ENCODE measurements at regions not wholly inside any gene's neighbourhood (a gene's known extent, or its start where the extent isn't known, plus 50 kb on each side); places are given as distances from the start of the nearest gene placed in this dataset.

- no peak for DNase-seq (ENCODE audit: low spot score)
These were observed 215.2 kb downstream of the RPS24 start for GRCh38 chr10:78248651-78249464.

DNA sequence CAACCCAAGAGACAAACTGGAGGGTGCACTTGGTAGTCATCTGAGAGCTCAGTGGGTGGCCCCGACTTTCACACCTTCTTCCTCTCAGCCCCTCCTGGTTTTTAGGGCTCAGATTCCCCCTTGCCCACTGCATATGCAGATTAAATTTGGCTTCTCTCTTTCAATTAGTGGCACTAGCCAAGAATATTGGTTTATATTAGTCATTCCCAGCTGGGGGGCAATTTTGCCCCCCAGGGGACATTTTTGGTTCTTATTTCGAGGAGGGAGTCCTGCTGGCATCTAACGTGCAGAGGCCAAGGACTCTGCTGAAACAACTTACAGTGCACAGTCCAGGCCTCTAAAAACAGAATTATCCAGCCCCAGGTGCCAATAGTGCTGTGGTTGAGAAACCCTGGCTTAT lies 216.0 kb downstream of the RPS24 start:
- no peak for DNase-seq (ENCODE audit: low spot score)

DNA sequence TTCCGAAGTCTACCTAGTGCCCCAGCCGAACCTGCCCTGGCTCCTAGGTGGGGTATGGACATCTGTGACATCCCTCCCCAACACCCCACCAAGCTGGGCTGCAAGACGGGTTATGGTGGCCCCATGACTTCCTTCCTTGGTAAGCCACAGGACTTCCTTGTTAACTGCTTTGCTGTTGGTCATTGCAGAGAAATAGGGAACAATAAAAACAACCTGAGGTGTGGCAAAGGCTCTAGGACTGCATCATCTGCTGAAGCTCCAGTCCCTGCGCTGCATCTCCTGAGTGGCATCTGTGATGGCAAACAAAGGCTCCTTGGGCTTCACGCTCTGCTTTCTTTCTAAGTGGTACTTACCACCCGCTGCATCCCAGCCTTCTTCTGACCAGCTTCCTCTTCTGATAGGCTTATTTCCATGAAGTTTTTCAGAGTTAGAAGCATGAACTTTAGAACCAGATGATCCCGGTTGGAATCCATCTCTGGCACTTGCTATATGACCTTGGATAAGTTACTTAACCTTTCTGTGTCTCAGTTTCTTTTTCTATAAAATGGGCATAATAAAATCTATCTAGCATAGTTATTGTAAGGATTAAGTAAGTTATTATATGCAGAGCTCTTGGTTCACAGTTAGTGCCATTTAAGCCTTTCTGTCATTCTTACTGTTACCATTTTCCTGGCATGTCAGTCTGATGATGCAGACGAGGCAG lies 216.8 kb downstream of the RPS24 start:
- no peak for DNase-seq (ENCODE audit: low spot score)

- DNase-seq (ENCODE audit: low spot score), result no peak
These were observed 217.3 kb downstream of the RPS24 start for GRCh38 chr10:78251016-78251385.

GRCh38 chr10:78252286-78252685 lies 218.6 kb downstream of the RPS24 start:
- DNase-seq (ENCODE audit: low spot score), result no peak

DNA sequence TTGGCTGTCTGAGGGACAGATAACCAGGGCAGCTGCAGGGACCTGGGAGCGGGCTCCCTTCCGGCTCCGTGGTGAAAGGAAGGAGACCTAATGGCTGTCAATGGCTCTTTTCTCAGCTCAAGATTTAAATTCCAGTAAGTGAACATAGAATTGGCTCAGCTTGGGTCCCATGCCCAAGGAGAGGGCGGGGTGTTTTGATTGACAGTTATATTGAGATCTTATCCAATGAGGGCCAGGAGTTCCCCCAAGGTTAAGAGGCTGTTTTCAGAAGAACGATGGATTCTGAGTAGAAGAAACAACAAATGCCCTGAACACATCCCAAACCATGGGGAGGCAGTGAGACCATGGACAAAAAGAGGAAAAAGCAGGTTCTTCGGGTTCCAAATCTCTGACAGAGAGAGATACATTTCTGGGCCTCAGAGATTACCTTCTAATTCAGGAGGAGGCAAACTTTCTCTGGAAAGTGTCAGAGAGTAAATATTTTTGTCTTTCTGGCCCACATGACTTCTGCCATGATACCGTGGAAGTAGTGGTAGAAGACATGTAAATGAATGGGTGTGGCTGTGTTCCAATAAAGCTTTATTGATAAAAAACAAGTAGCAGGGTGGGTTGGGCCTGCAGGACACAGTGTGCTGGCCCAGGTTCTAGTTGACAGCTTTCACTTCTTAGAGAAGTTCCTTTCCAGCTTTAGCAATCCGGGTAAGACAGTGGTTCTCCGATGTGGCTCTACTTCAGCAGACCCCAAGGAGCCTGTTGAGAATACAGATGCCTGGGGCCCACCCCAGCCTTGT lies 219.6 kb downstream of the RPS24 start:
- no peak for DNase-seq (ENCODE audit: low spot score)

GRCh38 chr10:78254013-78254412 lies 220.3 kb downstream of the RPS24 start:
- DNase-seq (ENCODE audit: low spot score), result no peak

- DNase-seq (ENCODE audit: low spot score), result no peak
These were observed 221.6 kb downstream of the RPS24 start for GRCh38 chr10:78255214-78255613.

DNA sequence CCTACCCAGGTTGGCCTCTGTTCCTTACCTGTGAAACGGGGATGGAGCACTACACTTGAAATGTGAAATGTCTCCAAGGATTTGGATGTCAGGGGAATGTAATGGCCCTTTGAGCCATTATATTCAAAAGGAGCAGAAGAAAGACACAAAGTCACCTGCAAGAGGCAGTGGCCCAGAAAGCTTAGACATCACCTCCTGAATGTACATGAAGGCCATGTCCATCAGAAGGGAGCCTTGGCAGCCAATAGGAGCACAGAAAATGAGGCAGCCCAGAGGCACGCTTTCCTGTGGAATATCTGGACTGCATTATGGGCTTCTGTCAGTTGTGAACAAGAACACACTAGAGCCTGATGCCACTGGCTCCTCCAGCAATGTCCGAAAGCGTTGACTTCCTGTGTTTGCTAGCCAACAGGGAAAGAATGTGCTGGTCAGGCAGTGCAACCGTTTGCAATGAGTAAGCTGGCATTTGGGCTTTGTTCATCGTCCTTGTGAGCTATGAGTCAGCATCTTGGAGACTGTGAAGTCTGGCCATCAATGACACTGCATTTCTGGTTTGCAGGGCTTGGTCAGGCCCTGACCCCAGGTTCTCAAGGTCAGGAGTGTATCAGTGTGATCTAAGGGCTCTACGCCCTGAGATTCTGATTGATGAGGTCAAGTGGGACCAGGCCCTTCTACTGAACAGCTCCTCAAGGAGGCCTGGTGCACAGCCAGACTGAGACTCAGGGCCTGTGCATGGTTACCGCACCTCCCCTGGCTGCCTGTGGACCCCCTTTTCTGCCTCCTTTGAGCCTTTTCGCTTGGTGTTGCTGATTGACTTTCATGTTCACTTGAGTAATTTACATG lies 222.4 kb downstream of the RPS24 start:
- no peak for DNase-seq (ENCODE audit: low spot score)

GRCh38 chr10:78258323-78259030 lies 224.8 kb downstream of the RPS24 start:
- no peak for DNase-seq (ENCODE audit: low spot score)

GRCh38 chr10:78259391-78259790 lies 225.7 kb downstream of the RPS24 start:
- DNase-seq (ENCODE audit: low spot score), result no peak

DNA sequence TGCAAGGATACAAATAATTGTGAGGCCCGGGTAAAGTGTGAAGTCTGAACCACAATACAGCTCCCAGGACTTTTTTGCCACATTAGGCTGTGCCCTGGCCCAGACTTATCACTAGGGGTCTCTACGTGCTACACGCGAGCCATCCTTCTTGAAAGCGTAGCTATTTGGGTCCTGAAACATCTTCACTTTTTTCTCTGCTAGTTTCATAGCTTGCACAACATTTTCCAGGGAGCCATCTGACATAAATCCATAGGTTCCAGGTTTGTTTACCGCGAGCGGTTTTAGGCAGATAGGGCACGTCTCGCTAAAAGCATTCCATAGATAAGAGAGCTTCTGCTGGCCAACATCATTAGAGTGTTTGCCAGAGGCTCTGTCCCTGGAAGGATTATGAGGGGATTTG lies 226.5 kb downstream of the RPS24 start:
- no peak for DNase-seq (ENCODE audit: low spot score)

- no peak for DNase-seq (ENCODE audit: low spot score)
These were observed 227.0 kb downstream of the RPS24 start for GRCh38 chr10:78260680-78261079.

DNA sequence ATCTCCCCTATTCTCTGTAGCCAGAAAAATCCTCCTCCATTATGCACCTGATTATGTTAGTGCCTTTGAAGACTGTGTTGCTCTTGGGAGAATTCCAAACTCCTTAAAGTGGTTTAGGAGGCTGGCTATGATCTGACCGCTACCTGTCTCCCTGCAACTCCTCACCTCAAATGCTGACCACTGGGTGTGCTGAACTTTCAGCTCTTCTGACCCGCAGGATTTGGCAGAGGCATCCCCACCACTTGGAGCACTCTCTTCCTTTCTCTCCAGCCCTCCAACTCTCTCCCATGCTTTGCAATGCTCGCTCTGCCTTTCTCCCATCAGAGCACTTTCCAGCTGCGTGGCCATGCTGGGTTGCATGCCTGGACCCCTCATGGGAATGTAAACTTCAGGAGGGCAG lies 227.6 kb downstream of the RPS24 start:
- DNase-seq (ENCODE audit: low spot score), result no peak

GRCh38 chr10:78262860-78263259 lies 229.2 kb downstream of the RPS24 start:
- DNase-seq (ENCODE audit: low spot score), result no peak

- DNase-seq (ENCODE audit: low spot score), result no peak
These were observed 229.9 kb downstream of the RPS24 start for GRCh38 chr10:78263521-78263988.

- no peak for DNase-seq (ENCODE audit: low spot score)
These were observed 230.7 kb downstream of the RPS24 start for GRCh38 chr10:78264361-78264760.

DNA sequence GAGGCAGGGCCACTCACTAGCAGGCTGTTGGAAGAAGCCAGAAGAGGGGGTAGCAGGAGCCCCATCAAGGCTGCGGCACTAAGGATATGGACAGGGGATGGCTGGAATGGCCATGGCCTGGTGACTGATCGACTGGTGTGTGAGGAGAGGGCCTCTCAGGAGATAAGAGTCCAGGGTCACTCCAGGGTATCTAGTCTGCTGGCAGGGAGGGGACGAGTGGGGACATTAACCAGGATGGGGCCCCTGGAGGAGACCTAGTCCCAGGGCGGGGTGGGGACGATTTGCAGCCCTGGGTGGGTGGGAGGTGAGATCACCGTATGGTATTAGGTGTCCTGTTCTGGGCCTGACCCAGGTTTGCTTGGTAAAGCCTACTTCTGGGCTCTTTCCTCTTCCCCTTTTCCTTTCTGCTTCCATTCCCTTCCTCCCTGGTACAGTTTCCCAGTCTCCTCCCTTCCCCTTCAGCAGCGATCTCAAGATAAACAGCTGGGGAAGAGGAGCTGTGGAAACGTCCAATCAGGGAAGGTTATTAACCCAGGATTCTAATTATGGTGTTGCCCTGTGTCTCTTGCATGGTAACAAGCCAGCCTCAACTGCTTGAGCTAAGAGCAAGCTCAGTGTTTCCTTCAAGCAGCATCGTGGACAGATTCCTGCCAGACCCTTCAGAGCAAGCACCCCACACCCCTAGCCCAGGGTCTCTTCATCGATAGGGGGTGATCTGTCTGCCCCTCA lies 233.2 kb downstream of the RPS24 start:
- DNase-seq (ENCODE audit: low spot score), result no peak

DNA sequence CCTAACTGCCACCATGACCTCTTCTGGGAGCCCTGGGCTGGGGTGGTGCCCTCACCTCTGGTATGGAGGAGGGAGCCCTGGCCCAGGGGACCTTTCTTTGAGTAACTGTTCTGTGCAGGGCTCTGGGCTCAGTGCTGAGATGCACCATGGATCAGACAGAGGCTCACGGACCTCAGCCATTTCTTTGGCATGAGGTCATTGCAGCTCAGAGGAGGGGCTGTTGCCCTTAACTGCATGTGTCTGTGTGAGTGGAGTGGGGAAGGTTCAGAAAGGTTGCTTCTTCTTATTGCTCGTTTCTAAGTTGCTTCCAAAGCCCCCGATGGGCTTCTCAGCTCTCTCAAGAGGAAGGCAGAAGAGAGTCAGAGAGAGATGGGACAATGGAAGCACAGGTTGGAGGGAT lies 233.9 kb downstream of the RPS24 start:
- no peak for DNase-seq (ENCODE audit: low spot score)

GRCh38 chr10:78269060-78269459 lies 235.4 kb downstream of the RPS24 start:
- DNase-seq (ENCODE audit: low spot score), result no peak
